Body of pancreas (tissue), 4 donors: ENCODE measurements at regions not wholly inside any gene's neighbourhood (a gene's known extent, or its start where the extent isn't known, plus 50 kb on each side); places are given as distances from the start of the nearest gene placed in this dataset.

Source experiments
- CTCF ChIP-seq, 7 experiments: fragments of 450-650 bp in 4 of 7; fragments of 200-600 bp in 3 of 7; sonication (generic) in 3 of 7; IDR thresholded peaks; one replicate each; pipeline ENCODE4 v1.5.1; 2016 to 2019; ENCODE audit warnings: antibody characterized with exemption in 7 of 7
- POLR2A ChIP-seq, 3 donors: fragments of 450-650 bp; IDR thresholded peaks; one replicate each; pipeline ENCODE4 v1.6.1; 2016; ENCODE audit warnings: antibody characterized with exemption in 3 of 3, mild to moderate bottlenecking in 2 of 3

- TF ChIP-seq CTCF (IDR thresholded peaks at IDR 0.05) (no peak), POLR2A (IDR thresholded peaks at IDR 0.05) (no peak)
These were observed 501.5 kb upstream of the SLC8A1 start for GRCh38 chr2:40953341-40953740.
